ENCODE measurements at regions not wholly inside any gene's neighbourhood (a gene's known extent, or its start where the extent isn't known, plus 50 kb on each side); places are given as distances from the start of the nearest gene placed in this dataset.

- H3K9ac ChIP-seq (ENCODE audit: low read depth, low read length, poor library complexity, severe bottlenecking) = no peak overlapping the region
- H3K4me1 ChIP-seq (ENCODE audit: insufficient read depth, low read length, poor library complexity, severe bottlenecking) = no peaks in the 10 kb centered on the region
- H3K9me2 ChIP-seq (replicated peaks; ENCODE audit: low read depth, low read length) = no peaks in the 10 kb centered on the region
- no peaks in the 10 kb centered on the region for H3F3A ChIP-seq (ENCODE audit: low read depth)
- H3K79me2 ChIP-seq (ENCODE audit: insufficient read depth, low read length) = no peaks in the 10 kb centered on the region
- H3K27me3 ChIP-seq (ENCODE audit: insufficient read depth, low read length, poor library complexity, severe bottlenecking) = no peaks in the 10 kb centered on the region
- TF ChIP-seq CTCF (conservative IDR thresholded peaks at IDR 0.05; ENCODE audit: low read length) = no peak
- TF ChIP-seq EZH2phosphoT487 (IDR thresholded peaks at IDR 0.05; ENCODE audit: borderline replicate concordance) = no peak
- H2AFZ ChIP-seq (ENCODE audit: low read length) = no peak overlapping the region
- no peaks in the 10 kb centered on the region for H3K36me3 ChIP-seq (ENCODE audit: insufficient read depth, low read length)
- H3K4me2 ChIP-seq (ENCODE audit: low read depth, low read length, poor library complexity, severe bottlenecking) = no peak overlapping the region
- H3K9me3 ChIP-seq (ENCODE audit: insufficient read depth, low read depth, low read length) = no peaks in the 10 kb centered on the region
- H4K20me1 ChIP-seq (ENCODE audit: insufficient read depth, low read length, poor library complexity, severe bottlenecking) = no peaks in the 10 kb centered on the region
- H3K4me3 ChIP-seq (ENCODE audit: low read length, poor library complexity, severe bottlenecking) = no peak overlapping the region
Measured at GRCh38 chr5:174850565-174851169, 126.3 kb downstream of the MSX2 start.

- H3K4me3 ChIP-seq (ENCODE audit: low read length, poor library complexity, severe bottlenecking) = no peak overlapping the region
- H3F3A ChIP-seq (ENCODE audit: low read depth) = no peaks in the 10 kb centered on the region
- H3K36me3 ChIP-seq (ENCODE audit: insufficient read depth, low read length) = no peaks in the 10 kb centered on the region
- H3K9me2 ChIP-seq (replicated peaks; ENCODE audit: low read depth, low read length) = no peaks in the 10 kb centered on the region
- no peaks in the 10 kb centered on the region for H3K27me3 ChIP-seq (ENCODE audit: insufficient read depth, low read length, poor library complexity, severe bottlenecking)
- no peaks in the 10 kb centered on the region for H3K9me3 ChIP-seq (ENCODE audit: insufficient read depth, low read depth, low read length)
- H3K4me2 ChIP-seq (ENCODE audit: low read depth, low read length, poor library complexity, severe bottlenecking) = no peak overlapping the region
- no peak overlapping the region for H3K9ac ChIP-seq (ENCODE audit: low read depth, low read length, poor library complexity, severe bottlenecking)
- TF ChIP-seq CTCF (conservative IDR thresholded peaks at IDR 0.05; ENCODE audit: low read length) (no peak), EZH2phosphoT487 (IDR thresholded peaks at IDR 0.05; ENCODE audit: borderline replicate concordance) (no peak)
- no peaks in the 10 kb centered on the region for H4K20me1 ChIP-seq (ENCODE audit: insufficient read depth, low read length, poor library complexity, severe bottlenecking)
- H3K4me1 ChIP-seq (ENCODE audit: insufficient read depth, low read length, poor library complexity, severe bottlenecking) = no peaks in the 10 kb centered on the region
- H3K79me2 ChIP-seq (ENCODE audit: insufficient read depth, low read length) = no peaks in the 10 kb centered on the region
- no peak overlapping the region for H2AFZ ChIP-seq (ENCODE audit: low read length)
Measured at GRCh38 chr5:174849426-174849825, 125.0 kb downstream of the MSX2 start.

GRCh38 chr5:174844971-174845370 lies 120.6 kb downstream of the MSX2 start:
- no peaks in the 10 kb centered on the region for H3K4me1 ChIP-seq (ENCODE audit: insufficient read depth, low read length, poor library complexity, severe bottlenecking)
- no peak overlapping the region for H3K9ac ChIP-seq (ENCODE audit: low read depth, low read length, poor library complexity, severe bottlenecking)
- no peaks in the 10 kb centered on the region for H4K20me1 ChIP-seq (ENCODE audit: insufficient read depth, low read length, poor library complexity, severe bottlenecking)
- no peak overlapping the region for H2AFZ ChIP-seq (ENCODE audit: low read length)
- H3K4me2 ChIP-seq (ENCODE audit: low read depth, low read length, poor library complexity, severe bottlenecking) = no peak overlapping the region
- TF ChIP-seq CTCF (conservative IDR thresholded peaks at IDR 0.05; ENCODE audit: low read length) (no peak), EZH2phosphoT487 (IDR thresholded peaks at IDR 0.05; ENCODE audit: borderline replicate concordance) (no peak)
- H3K4me3 ChIP-seq (ENCODE audit: low read length, poor library complexity, severe bottlenecking) = no peak overlapping the region
- H3K79me2 ChIP-seq (ENCODE audit: insufficient read depth, low read length) = no peaks in the 10 kb centered on the region
- no peaks in the 10 kb centered on the region for H3F3A ChIP-seq (ENCODE audit: low read depth)
- H3K9me3 ChIP-seq (ENCODE audit: insufficient read depth, low read depth, low read length) = no peaks in the 10 kb centered on the region
- H3K36me3 ChIP-seq (ENCODE audit: insufficient read depth, low read length) = no peaks in the 10 kb centered on the region
- no peaks in the 10 kb centered on the region for H3K9me2 ChIP-seq (replicated peaks; ENCODE audit: low read depth, low read length)
- H3K27me3 ChIP-seq (ENCODE audit: insufficient read depth, low read length, poor library complexity, severe bottlenecking) = no peaks in the 10 kb centered on the region
